Cardiac muscle cell (in vitro differentiated cells and primary cell): ENCODE measurements at regions not wholly inside any gene's neighbourhood (a gene's known extent, or its start where the extent isn't known, plus 50 kb on each side); places are given as distances from the start of the nearest gene placed in this dataset.

Experiments used
- DNase-seq, 2 donors: peaks; one replicate each; pipeline versions ENCODE4 v3.0.0 to v3.0.0-alpha.2; 2010 to 2017; ENCODE audit warnings: low read depth in 1 of 2, low spot score in 1 of 2
- H3K27ac ChIP-seq: fragments of 200-600 bp; sonication (generic); 2 replicates; pipeline ENCODE4 v1.5.1; 2016
- H3K27me3 ChIP-seq: fragments of 200-600 bp; sonication (generic); 2 replicates; pipeline ENCODE4 v1.6.0; 2016; ENCODE audit warnings: control low read depth
- H3K36me3 ChIP-seq: fragments of 200-600 bp; sonication (generic); 2 replicates; pipeline ENCODE4 v1.5.1; 2016; ENCODE audit warnings: control low read depth
- H3K4me1 ChIP-seq: fragments of 200-600 bp; sonication (generic); 2 replicates; pipeline ENCODE4 v1.8.1; 2017; ENCODE audit warnings: low read depth, mild to moderate bottlenecking, mixed run types
- H3K4me3 ChIP-seq: fragments of 200-600 bp; sonication (generic); 2 replicates; pipeline ENCODE4 v1.5.1; 2016; ENCODE audit warnings: mild to moderate bottlenecking
- H3K9me3 ChIP-seq: fragments of 200-600 bp; sonication (generic); 2 replicates; pipeline ENCODE4 v1.5.1; 2017; ENCODE audit warnings: low read depth, mild to moderate bottlenecking, control low read depth
- TF ChIP-seq, protein P1 (sequence below): IDR thresholded peaks from 2 replicates; pipeline ENCODE4 v1.5.1; 2012; ENCODE audit warnings: low read depth, mild to moderate bottlenecking, low read length

DNA sequence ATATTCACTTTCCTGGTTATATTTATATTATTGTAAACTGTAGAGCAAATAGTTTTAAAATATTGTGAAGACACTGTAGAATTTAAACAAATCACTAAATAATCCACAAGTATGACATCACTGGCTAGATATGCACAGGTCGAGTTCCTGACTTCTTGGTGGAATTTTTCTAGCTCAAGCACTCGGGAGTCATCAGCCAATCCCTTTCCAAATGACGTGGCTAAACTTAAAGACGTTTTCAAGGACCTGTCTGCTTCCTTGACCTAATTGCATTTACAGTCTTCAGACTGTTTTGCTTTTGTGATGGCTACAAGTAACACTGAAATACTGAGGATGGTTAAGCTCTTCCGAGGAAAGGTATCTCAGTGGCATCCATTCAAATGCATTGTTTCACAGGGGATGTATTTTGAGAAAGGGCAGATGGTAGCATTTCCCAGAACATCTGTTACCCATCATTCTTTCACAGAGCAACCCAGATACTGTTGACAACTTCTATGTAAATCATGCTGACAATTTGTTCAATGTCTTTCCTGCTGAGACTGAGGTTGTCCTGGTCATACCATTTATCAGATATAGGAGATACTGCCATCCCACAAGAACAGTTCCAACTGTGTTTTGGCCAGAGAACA is 262.8 kb downstream of the CDH10 start:
- Histone ChIP-seq H3K27ac (no peak overlapping the region), H3K9me3 (no peaks in the 10 kb centered on the region), H3K4me1 (peaks cover 5% of the 10 kb centered on the region), H3K4me3 (no peak overlapping the region), H3K27me3 (no peaks in the 10 kb centered on the region), H3K36me3 (no peaks in the 10 kb centered on the region)
- DNase-seq: peak in 1 of 2 donors; percentile 5
- TF ChIP-seq, protein P1, sequence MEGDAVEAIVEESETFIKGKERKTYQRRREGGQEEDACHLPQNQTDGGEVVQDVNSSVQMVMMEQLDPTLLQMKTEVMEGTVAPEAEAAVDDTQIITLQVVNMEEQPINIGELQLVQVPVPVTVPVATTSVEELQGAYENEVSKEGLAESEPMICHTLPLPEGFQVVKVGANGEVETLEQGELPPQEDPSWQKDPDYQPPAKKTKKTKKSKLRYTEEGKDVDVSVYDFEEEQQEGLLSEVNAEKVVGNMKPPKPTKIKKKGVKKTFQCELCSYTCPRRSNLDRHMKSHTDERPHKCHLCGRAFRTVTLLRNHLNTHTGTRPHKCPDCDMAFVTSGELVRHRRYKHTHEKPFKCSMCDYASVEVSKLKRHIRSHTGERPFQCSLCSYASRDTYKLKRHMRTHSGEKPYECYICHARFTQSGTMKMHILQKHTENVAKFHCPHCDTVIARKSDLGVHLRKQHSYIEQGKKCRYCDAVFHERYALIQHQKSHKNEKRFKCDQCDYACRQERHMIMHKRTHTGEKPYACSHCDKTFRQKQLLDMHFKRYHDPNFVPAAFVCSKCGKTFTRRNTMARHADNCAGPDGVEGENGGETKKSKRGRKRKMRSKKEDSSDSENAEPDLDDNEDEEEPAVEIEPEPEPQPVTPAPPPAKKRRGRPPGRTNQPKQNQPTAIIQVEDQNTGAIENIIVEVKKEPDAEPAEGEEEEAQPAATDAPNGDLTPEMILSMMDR: no peak

DNA sequence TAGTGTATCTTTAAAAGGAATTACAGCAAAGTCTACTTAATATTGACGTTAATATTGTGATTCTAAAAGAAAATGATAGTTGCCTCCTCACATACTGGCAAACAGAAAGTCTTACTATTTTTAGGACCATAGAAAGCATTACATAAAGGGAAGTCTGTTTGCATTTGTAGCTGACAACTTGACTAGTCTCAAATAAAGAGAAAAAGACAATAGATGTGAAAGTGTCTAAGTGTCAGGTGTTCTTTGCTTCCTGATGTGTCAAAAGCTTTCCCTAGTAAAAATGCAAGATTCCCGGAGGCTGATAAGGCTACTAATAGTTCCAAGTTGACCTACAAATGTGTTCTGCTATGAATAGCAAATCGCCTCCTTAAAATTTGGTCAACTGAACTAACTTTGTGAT is 259.7 kb downstream of the CDH10 start:
- Histone ChIP-seq H3K9me3 (no peaks in the 10 kb centered on the region), H3K36me3 (no peaks in the 10 kb centered on the region), H3K27me3 (no peaks in the 10 kb centered on the region), H3K27ac (no peak overlapping the region), H3K4me3 (no peak overlapping the region), H3K4me1 (peaks cover 5% of the 10 kb centered on the region)
- TF ChIP-seq, protein P1: no peak
- no peak for DNase-seq

DNA sequence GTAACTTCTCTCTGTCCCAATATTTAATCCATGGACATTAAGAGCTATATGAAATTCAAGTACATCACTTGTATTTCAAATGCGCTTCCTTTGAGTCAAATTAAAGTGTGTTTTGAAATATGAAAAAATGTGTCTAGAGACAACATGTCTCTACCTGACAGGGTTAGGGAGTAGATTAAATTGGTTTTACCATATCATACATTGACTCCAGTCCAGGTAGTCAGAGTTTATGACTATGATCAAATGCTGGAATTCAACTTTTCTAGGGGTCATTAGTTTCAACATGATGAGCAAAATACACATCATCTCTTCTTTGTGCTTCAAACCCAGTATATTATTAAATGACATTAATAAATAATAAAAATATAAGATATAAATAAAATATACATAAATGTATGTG is 259.2 kb downstream of the CDH10 start:
- no peak for DNase-seq
- no peaks in the 10 kb centered on the region for H3K9me3 ChIP-seq
- peaks cover 5% of the 10 kb centered on the region for H3K4me1 ChIP-seq
- H3K36me3 ChIP-seq: no peaks in the 10 kb centered on the region
- no peak overlapping the region for H3K27ac ChIP-seq
- TF ChIP-seq, protein P1: no peak
- H3K4me3 ChIP-seq: no peak overlapping the region
- H3K27me3 ChIP-seq: no peaks in the 10 kb centered on the region

DNA sequence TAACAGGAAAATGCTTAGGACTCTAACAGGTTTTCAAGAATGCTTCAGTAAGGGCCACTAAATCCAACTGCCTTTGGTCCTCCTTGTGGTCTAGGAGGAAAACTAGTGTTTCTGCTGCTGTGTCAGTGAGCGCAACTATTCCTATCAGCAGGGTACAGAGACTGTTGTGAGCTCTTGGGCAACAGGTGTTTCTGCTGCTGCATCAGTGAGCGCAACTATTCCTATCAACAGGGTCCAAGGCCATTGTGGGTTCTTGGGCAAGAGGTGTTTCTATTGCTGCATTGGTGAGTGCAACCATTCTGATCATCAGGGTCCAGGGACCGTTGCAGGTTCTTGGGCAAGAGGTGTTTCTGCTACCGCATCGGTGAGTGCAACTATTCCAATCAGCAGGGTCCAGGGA is 256.3 kb downstream of the CDH10 start:
- TF ChIP-seq, protein P1: no peak
- no peaks in the 10 kb centered on the region for H3K27me3 ChIP-seq
- no peaks in the 10 kb centered on the region for H3K36me3 ChIP-seq
- DNase-seq: no peak
- H3K27ac ChIP-seq: no peak overlapping the region
- H3K9me3 ChIP-seq: no peaks in the 10 kb centered on the region
- H3K4me3 ChIP-seq: no peak overlapping the region
- no peaks in the 10 kb centered on the region for H3K4me1 ChIP-seq

DNA sequence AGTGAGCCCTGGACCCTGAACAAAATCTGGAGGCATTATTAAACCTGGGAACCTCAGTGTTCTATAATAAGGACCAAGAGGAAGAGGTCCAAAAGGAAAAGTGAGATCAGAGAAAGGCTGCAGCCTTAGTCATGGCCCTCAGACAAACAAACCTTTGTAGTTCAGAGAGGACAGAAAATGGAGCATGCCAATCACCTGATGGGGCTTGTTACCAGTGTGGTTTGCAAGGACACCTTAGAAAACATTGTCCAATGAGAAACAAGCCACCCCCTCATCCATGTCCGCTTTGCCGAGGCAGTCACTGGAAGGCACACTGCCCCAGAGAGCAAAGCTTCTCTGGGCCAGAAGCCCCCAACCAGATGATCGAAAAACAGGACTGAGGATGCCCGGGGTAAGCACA is 254.8 kb downstream of the CDH10 start:
- Histone ChIP-seq H3K4me1 (no peaks in the 10 kb centered on the region), H3K27ac (no peak overlapping the region), H3K36me3 (no peaks in the 10 kb centered on the region), H3K27me3 (no peaks in the 10 kb centered on the region), H3K9me3 (no peaks in the 10 kb centered on the region), H3K4me3 (no peak overlapping the region)
- DNase-seq: no peak
- TF ChIP-seq, protein P1: no peak
